HuH-7.5 (cell line): ENCODE measurements at regions not wholly inside any gene's neighbourhood (a gene's known extent, or its start where the extent isn't known, plus 50 kb on each side); places are given as distances from the start of the nearest gene placed in this dataset.
"Not testable (repeated sequence)": the region's sequence is repeated elsewhere in the genome, so short reads cannot be mapped to it uniquely, and the experiment has no call there.

ENCODE experiments used
- DNase-seq: peaks from one replicate; pipeline ENCODE4 v3.0.0; 2011; ENCODE audit warnings: low spot score

GRCh38 chr7:136324073-136324704, 347.0 kb upstream of the MTPN start:
- DNase-seq, result no peak

- no peak for DNase-seq
Observed at GRCh38 chr7:136312592-136312991, 335.4 kb upstream of the MTPN start.

- no peak for DNase-seq
Observed at GRCh38 chr7:136309407-136309806, 332.2 kb upstream of the MTPN start.

DNA sequence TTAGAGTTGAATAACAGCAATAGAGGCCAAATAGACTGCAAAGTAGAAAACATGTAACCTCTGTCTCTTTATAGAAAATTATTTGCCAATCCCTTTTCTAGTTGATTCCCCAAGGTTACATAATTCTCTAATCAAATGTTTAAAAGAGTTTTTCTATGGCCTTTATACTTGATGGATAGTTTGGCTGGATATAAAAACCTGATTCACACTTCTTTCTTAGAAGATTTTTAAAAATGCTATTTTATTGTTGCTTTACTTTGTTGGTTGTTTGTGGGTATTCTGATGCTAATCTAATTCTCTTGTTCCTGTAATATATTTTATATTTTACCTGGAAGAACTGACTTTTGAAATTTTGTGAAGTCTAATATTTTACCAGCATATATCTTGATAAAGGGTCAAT, 331.1 kb upstream of the MTPN start:
- DNase-seq, result no peak

DNA sequence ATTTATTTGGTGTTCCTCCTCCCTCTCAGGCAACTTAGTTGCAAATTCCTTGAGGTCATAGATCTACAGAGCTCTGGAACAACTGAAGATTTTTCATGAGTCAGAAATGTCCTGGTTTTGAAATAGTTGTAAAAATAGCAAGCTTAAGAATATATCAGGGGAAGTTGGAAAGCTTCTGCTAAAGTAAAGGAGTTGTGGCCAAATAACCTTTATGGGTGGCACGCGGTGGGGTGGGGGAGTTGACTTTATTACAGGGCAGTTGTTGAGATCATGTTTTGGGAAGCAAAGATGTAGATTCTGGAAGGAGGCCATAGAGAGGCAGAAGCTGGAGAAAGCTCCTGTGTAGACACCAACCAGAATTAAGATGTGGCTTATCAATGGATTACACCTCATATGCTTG, 326.0 kb upstream of the MTPN start:
- DNase-seq, result no peak

GRCh38 chr7:136302049-136302448, 324.9 kb upstream of the MTPN start:
- no peak for DNase-seq

- no peak for DNase-seq
Observed at GRCh38 chr7:136294977-136295376, 317.8 kb upstream of the MTPN start.

- no peak for DNase-seq
Observed at GRCh38 chr7:136293841-136294391, 316.8 kb upstream of the MTPN start.

DNA sequence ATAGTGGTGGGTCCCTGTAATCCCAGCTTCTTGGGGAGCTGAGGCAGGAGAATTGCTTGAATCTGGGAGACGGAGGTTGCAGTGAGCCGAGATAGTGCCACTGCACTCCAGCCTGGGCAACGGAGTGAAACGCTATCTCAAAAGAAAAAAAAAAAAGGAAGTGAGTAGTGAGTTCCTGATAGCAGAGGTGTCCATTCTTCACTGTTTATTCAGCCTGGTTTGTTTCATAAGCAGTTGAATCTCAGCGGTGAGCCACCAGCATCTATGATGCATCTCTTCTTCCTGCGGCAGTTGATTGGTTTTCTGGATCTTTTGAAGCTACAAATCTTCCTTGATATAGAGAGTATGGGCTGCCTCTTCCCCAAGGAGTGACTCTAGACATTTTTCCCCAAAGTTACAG, 316.1 kb upstream of the MTPN start:
- DNase-seq, result no peak

GRCh38 chr7:136292365-136292764, 315.2 kb upstream of the MTPN start:
- DNase-seq, result no peak

DNA sequence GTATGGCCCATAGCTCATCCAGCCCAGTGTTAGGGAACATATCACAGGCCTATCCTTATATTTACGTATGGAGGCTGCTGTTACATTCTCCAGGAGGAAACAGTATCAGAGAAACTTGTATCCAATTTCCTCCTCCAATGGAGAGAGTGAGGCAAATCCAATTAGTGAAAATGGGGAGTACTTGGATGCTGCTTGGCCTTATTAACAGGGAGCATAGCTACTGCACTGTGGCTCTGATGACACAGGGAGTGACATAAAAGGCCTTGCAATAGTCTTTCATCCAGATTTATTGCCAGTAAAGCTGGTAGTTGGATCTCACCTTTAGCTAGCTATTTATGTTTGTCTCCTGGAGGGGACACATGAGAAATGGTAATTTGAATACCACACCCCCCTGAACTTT, 313.2 kb upstream of the MTPN start:
- DNase-seq, result no peak

DNA sequence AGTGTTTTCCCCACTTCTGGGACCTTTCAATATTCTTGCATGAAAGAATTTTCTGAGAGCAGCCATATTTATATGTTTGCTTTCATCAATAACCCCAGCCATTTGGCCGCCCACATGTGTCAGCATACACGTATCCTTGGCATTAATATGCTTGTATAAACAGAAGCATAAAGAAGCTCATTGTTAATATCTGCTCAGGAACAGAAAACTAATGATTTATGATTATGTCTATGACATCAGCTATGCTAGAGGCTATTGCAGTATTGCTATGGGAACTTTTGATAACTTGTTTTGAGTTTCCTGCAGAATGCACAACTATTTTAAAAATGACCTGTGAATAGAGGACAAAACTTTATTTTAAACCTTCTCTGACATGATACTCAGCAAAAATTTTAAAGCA, 300.9 kb upstream of the MTPN start:
- no peak for DNase-seq

DNA sequence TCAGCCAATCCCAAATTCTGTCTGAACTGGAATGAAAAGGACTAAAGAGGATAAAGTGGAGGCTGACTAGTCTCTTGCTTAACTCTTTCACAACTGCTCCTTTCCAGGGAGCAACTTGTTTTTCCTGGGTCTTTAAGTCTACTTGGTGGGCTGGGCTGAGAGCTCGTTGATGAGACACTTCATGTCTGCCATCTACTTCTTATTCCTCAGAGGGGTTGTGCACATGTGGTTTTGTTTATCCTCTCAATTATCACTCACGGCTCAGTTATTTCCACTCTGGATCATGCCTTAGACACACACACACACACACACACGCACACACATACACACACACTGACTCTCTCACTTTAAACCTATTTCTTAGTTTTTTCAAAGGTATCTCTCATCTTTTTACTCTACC, 298.6 kb upstream of the MTPN start:
- no peak for DNase-seq

DNA sequence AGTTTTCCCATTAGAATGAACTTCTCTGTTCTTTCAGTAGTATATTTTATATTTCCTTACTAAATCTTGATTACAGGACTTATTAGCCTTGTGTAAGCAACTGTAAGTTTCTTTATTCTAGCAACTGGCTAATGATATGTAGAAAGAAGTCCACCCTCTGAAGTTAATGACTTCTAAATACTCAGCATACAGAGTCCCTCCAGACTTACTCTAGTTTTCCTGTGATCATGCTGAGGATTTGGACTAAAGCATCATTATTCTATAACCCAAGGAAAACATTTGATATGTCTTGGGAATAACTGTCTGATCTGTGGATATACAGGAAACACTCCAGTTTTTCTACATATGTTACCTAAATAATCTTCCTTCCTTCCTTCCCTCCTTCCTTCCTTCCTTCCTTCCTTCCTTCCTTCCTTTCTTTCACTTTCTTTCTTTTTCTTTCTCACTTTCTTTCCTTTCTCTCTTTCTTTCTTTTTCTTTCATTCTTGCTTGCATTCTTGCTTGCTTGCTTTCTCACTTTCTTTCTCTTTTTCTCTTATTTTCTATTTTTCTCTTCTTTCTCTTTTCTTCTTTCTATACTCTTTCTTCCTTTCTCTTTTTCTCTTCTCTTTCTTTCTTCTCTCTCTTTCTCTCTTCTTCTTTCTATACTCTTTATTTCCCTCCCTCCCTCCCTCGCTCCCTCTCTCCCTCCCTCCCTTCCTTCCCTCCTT, 297.6 kb upstream of the MTPN start:
- no peak for DNase-seq

DNA sequence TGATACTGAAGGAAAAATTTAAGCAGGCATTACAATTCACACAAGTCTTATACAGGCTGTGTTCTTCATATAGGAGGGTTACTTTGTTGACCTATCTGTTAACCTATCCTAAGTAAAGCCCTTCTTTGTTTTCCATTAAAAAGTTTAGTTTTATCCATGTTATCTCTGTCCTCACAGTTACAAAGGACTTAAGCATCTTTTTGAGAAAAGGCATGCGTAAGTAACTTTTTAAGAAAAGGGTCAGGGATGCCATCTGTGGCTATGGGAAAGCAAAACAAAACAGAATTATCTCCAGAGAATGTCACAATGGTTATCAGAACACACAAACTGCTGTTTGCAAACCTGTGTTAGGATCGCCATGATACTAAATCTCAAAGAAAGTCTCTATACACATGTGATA, 295.8 kb upstream of the MTPN start:
- DNase-seq, result no peak

DNA sequence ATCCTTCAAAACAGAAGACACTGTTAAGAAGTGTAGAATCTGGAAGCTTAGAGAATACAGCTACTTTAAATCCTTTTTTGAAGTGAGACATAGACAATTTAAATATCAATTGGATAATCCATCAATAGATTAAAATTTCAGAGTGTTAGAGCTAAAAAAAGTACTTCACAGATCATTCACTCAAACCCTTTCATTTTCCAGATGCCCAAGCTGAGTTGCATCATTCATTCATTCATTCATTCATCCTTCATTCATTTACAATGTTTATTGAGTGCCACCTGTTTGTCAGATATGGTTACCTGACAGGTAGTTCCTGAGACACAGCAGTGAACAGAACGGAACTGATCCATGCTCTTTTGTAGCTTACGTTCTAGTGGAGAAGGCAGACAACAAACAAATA, 290.7 kb upstream of the MTPN start:
- DNase-seq, result no peak

DNA sequence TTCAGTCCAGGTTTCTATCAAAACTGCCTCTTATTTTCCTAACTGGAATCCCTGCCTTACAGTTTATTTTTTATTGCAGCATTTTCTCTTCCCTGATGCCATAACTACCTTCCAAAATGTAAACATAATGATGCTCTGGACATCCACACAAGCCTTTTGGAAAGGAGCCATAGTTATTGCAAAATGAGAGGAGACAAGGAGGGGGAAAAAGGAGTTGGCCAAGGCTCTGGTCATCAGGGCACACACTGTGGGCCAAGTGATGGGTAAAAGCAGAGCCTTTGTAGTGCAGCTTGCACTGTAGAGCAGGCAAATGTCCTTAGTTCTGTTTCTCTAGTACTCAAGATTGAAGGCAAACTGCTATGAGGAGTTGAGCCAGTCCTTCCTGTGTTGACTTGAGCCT, 289.3 kb upstream of the MTPN start:
- DNase-seq, result no peak

DNA sequence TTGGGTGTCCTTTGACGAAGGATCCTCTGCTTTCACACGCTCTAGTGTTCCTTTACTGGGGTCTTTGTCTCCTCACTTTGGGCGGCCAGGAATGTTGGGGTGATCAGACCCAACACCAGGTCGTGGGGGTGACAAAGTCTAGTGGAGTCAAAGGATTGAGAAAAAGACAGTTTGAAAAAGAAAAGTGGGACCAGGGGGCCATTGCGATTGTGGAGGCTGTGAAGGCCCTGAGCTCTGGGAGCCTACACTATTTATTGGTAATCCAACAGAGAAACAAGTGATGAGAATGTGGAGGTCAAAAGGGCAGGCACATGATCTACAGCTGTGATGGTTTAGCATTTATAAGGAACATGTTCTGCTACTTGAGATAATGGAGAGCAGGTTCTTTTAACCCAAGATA, 287.1 kb upstream of the MTPN start:
- not testable (repeated sequence) for DNase-seq

GRCh38 chr7:136263112-136263860, 286.1 kb upstream of the MTPN start:
- not testable (repeated sequence) for DNase-seq

DNA sequence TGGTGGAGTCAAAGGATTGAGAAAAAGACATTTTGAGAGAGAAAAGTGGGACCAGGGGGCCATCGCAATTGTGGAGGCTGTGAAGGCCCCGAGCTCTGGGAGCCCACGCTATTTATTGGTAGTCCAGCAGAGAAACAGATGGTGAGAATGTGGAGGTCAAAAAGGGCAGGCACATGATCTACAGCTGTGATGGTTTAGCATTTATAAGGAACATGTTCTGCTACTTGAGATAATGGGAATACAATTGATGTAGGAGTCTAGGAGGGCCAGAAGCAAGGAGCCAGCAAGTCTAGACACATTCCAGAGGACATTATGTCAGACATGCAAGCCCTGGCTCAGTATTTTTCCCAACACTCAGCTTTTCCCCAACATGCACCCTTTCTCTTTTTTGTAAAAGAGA, 283.4 kb upstream of the MTPN start:
- DNase-seq, result not testable (repeated sequence)

DNA sequence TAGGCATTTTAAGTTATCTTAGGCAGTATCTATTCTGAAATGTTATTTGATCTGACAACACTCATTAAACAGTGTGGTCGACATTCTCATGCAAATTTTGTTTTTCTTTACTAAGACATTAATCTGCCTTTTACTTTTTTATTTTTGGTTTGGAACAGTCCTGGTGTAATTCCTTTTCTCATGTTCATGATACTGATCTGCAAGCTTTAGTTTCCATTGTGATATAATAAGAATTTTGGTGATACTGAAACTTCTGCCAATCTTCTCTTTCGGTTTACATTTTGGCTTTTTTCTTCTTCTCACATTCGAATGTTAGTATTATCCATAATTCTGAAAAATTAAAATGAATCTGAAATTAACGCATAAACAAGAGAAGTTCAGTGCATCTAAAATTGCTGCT, 281.9 kb upstream of the MTPN start:
- no peak for DNase-seq

DNA sequence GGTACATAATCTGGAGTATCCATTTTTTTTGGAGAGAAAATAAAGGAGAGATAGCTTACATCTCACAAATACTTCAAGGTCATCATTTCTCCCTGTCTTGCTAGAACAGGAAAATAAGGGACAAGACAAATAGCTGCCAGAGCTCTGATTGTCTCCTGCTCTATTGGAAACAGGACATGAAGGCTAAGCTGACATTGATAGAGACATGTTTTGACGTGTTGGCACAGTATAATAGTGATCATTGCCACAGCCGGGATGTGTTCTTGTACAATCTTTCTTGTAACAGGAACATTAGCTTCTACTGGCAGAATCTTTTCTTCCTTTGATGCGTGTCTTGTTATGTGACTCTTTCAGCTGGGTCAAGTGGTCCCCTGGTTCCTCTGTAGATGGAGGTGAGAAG, 279.3 kb upstream of the MTPN start:
- no peak for DNase-seq

GRCh38 chr7:136254148-136254547, 277.0 kb upstream of the MTPN start:
- DNase-seq, result no peak
